HG03432 (cell line): ENCODE measurements at regions not wholly inside any gene's neighbourhood (a gene's known extent, or its start where the extent isn't known, plus 50 kb on each side); places are given as distances from the start of the nearest gene placed in this dataset.
"Not testable (repeated sequence)": the region's sequence is repeated elsewhere in the genome, so short reads cannot be mapped to it uniquely, and the experiment has no call there.

Source experiments
- ATAC-seq: cut with Tn5 transposase; IDR thresholded peaks from one replicate; pipeline ENCODE4 v1.9.1; 2021; ENCODE audit warnings: mild to moderate bottlenecking, moderate library complexity; ENCODE audit not compliant: unreplicated experiment

- ATAC-seq = not testable (repeated sequence)
These were observed 50.4 kb upstream of the B3GAT2 start for GRCh38 chr6:71007298-71007697.

GRCh38 chr6:71011871-71012371 lies 55.1 kb upstream of the B3GAT2 start:
- ATAC-seq = no peak

GRCh38 chr6:71012866-71013469 lies 56.1 kb upstream of the B3GAT2 start:
- ATAC-seq = peak; percentile 91

- ATAC-seq = no peak
These were observed 58.5 kb upstream of the B3GAT2 start for GRCh38 chr6:71015392-71015791.

- no peak for ATAC-seq
These were observed 71.5 kb upstream of the B3GAT2 start for GRCh38 chr6:71028236-71028876.

- ATAC-seq = no peak
These were observed 72.0 kb upstream of the B3GAT2 start for GRCh38 chr6:71028877-71029252.

- no peak for ATAC-seq
These were observed 72.7 kb upstream of the B3GAT2 start for GRCh38 chr6:71029555-71029954.

- no peak for ATAC-seq
These were observed 75.1 kb upstream of the B3GAT2 start for GRCh38 chr6:71031912-71032311.

- no peak for ATAC-seq
These were observed 76.3 kb upstream of the B3GAT2 start for GRCh38 chr6:71033171-71033570.

GRCh38 chr6:71033890-71034289 lies 77.0 kb upstream of the B3GAT2 start:
- no peak for ATAC-seq

- no peak for ATAC-seq
These were observed 77.9 kb upstream of the B3GAT2 start for GRCh38 chr6:71034563-71035345.

- ATAC-seq = no peak
These were observed 79.0 kb upstream of the B3GAT2 start for GRCh38 chr6:71035871-71036270.

- ATAC-seq = no peak
These were observed 82.0 kb upstream of the B3GAT2 start for GRCh38 chr6:71038711-71039344.

- no peak for ATAC-seq
These were observed 83.2 kb upstream of the B3GAT2 start for GRCh38 chr6:71040043-71040442.

- ATAC-seq = no peak
These were observed 84.0 kb upstream of the B3GAT2 start for GRCh38 chr6:71040841-71041240.

- no peak for ATAC-seq
These were observed 87.0 kb upstream of the B3GAT2 start for GRCh38 chr6:71043902-71044301.

- ATAC-seq = no peak
These were observed 87.9 kb upstream of the B3GAT2 start for GRCh38 chr6:71044753-71045152.

GRCh38 chr6:71045296-71045695 lies 88.4 kb upstream of the B3GAT2 start:
- ATAC-seq = no peak

- no peak for ATAC-seq
These were observed 90.6 kb upstream of the B3GAT2 start for GRCh38 chr6:71047417-71047816.

GRCh38 chr6:71048320-71049164 lies 91.7 kb upstream of the B3GAT2 start:
- no peak for ATAC-seq
